ENCODE measurements at regions not wholly inside any gene's neighbourhood (a gene's known extent, or its start where the extent isn't known, plus 50 kb on each side); places are given as distances from the start of the nearest gene placed in this dataset.

DNA sequence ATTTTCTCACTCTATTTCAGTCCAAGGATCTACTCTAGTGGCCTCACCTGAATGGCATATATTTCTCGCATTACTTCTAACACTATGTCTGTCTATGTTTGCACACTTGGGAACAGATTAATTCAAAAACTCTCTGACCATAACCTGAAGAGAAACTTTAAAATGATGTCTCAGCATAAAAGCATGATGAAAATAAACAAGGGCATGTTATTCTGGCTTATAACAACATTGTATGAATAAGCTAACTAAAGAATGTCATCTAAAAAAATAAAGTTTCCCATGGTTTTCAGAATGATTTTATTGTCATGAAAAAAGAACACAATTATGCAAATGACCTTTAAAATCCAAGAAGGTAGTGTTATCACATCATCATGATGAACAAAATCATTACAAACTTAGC lies 85.5 kb upstream of the ROBO2 start:
- no peak for DNase-seq (ENCODE audit: low read depth)
- no peak overlapping the region for H3K4me3 ChIP-seq (ENCODE audit: low read depth, low read length)

DNA sequence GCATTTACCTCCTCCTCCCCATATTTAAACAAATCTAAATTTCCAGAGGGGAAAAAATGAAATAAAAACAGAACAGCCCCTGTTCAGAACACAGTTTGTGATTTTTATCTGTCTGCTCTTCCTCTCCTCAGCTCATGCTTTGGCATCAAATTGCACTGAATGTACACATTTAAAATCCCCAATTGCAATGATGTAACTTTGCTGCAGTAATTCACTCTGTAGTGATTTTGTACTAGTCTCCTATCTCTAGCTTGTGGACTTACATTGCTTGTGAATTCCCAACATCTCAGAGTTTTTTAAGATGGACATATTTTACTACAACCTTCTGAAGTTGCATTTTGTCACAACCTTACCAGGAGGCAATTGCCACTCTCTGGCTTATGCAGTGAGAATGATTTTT lies 81.6 kb upstream of the ROBO2 start:
- DNase-seq (ENCODE audit: low read depth): no peak
- no peak overlapping the region for H3K4me3 ChIP-seq (ENCODE audit: low read depth, low read length)

DNA sequence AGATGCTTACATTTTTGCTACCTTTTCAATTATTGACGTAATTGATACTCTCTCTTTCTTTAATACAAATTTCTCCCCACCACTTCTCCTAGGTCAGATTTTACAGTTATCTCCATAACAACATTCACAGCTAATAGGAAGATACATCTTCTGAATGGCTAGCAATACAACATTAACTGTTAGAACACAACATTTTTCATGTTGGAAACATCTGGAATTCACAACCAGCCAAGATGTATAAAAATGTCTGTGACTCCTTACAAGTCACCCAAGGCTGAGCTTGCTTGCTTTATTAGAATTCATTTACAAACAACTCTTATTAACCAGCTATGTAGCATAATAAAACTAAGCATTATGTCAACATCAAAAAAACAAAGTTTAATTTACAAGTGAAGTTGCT lies 81.0 kb upstream of the ROBO2 start:
- H3K4me3 ChIP-seq (ENCODE audit: low read depth, low read length): no peak overlapping the region
- no peak for DNase-seq (ENCODE audit: low read depth)

DNA sequence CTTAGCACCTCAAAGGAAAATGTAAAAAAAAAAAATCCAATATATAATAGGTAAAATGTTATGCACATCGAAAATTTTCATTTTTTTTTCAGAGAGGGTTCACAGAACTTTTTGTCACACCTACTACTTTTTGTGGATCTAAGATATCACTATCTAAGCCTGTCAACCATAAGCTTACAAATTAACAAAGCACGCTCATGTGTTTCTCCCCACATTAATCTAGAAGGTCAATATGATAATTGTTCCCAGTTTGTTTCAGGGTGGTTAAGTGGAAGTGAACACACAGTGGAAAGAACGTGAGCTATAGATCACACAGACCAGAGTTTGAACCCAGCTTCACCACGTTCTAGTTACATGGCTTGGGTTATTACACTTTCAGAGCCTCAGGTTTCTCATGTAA lies 78.6 kb upstream of the ROBO2 start:
- DNase-seq (ENCODE audit: low read depth): no peak
- no peak overlapping the region for H3K4me3 ChIP-seq (ENCODE audit: low read depth, low read length)

DNA sequence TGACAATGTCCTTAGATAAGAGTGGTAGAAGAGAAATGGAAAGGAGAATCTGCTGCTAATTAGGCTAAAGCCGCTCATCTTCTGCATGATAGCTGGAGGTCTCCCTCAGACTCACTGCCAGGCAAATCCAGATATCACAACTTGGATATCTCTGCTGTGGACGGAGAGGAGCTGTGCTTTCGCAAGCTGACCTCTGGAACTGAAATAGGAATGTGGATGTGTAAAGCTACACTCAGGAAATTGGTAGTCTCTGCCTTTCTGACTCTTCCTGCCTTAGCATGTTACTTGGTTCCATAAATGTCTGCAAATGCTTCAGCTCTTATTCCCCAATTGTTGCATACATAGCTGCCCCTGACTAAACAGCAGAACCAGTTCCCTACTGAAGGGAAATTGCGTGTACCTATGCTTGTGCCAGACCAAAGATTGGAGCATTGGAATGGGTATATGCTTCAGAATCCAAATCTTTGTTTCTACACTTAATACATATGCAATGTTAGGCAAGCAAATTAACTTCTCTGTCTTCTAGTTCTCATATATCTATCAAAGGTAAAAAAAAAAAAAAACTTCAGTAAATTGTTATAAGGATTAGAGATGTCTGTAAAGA lies 74.7 kb upstream of the ROBO2 start:
- DNase-seq (ENCODE audit: low read depth): peak; percentile 3
- H3K4me3 ChIP-seq (ENCODE audit: low read depth, low read length): no peak overlapping the region

DNA sequence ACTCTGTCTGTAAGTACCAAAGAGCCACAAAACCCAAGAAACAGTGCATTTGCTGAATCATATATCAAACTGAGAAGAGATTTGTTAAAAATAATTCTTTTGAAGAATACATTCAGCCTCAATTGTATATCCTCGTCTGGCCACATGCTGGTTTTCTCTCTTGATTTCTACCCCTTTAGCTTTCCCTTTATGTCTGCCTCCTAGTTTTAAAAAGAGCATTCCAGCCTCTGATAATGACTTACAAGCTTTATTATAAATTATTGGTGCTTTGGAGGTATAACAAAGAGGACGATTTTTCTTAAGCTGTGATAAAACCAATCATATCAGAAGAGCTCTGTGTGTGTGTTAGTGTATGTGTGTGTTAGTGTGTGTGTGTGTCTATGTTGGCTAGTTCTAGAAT lies 70.4 kb upstream of the ROBO2 start:
- no peak overlapping the region for H3K4me3 ChIP-seq (ENCODE audit: low read depth, low read length)
- no peak for DNase-seq (ENCODE audit: low read depth)

DNA sequence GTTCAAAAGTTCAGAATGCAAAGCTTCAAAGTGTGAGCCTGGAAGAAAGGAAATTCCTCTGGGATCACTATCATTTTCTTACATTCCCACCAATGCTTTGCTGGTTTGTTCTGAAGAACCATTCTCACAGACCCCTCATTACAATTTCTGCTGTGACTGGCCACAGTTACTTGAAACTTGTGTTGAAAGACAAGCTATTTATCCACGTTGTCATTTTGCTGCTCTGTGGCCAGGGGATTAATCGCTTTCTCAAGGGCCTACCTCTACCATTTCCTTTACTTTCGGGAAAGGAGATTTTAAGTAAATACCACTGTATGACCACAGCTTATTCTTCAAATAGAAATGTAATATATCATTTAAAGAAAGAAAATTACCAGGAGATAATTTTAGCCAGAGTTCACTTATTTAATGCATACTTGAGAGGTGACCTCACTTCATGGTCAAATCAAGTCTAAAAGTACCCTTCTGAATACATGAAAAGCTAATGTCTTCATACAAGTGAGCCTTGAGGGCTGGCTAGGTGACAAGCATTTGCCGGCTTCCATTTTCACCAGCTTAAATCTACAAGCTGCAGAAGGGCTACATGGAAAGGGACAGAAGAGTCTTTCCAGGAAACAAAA lies 69.8 kb upstream of the ROBO2 start:
- H3K4me3 ChIP-seq (ENCODE audit: low read depth, low read length): no peak overlapping the region
- DNase-seq (ENCODE audit: low read depth): no peak

DNA sequence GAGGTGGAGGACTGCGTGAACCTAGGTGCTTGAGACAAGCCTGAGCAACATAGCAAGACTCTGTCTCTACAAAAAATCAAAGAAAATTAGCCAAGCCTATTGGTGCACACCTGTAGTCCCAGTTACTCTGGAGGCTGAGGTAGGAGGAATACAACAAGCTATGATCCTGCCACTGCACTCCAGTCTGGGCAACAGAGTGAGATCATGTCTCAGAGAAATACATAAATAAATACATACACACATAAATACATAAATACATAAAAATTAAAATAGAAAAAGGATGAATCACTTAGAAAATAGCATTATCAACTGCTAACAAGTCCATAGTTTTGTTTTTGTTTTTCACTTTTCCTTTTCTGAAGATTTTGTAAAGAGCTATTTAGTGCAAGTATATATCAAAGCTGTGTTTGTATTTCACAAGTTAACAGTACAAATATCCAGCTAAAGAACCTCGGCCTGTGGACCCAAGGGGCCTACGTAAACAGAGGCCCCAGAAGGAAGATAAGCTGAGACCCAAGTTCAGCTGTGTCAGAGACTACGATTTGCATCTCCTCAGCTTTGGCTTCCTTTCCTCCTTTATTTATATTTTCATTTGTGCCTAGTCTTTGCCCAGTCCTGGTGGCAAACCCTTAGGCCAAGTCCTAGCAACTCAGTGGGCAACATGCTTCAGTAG lies 67.1 kb upstream of the ROBO2 start:
- no peak overlapping the region for H3K4me3 ChIP-seq (ENCODE audit: low read depth, low read length)
- DNase-seq (ENCODE audit: low read depth): no peak

DNA sequence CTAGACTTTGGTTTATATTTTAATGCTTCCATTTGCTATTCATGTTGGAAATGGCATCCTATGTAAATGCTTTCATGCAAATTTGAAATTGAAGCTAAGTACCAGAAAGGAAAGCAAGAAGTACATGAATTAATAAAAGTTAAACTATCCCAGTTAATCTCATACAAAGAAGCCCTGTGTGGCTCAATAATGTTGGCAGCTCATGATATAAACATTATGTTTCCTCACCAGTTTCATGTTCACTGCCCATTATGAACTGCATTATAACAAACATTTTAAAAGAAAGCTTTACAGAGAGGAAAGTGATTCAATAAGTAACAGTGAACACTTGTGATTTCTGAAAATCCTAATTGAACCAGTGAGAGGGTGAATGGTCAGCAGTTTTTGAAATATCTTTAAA lies 62.9 kb upstream of the ROBO2 start:
- DNase-seq (ENCODE audit: low read depth): no peak
- H3K4me3 ChIP-seq (ENCODE audit: low read depth, low read length): no peak overlapping the region

DNA sequence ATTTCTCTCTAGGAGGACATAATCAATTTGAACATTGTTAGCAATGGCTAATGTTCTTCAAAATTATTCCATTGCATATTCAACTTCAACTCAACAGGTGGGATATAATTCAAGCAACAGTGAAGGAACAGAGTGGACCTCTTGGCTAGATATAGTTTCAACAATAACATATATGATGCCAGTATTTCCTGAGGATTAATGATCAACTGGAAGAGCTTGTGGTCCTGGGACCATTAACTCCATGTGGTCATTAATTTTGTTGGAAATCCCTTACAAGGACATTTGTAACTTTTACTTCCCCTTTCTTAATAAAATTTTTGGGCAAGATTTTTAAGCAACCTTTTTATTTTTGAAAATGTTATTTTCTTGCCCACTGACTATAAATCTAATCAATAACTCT lies 54.3 kb upstream of the ROBO2 start:
- no peak overlapping the region for H3K4me3 ChIP-seq (ENCODE audit: low read depth, low read length)
- DNase-seq (ENCODE audit: low read depth): no peak

DNA sequence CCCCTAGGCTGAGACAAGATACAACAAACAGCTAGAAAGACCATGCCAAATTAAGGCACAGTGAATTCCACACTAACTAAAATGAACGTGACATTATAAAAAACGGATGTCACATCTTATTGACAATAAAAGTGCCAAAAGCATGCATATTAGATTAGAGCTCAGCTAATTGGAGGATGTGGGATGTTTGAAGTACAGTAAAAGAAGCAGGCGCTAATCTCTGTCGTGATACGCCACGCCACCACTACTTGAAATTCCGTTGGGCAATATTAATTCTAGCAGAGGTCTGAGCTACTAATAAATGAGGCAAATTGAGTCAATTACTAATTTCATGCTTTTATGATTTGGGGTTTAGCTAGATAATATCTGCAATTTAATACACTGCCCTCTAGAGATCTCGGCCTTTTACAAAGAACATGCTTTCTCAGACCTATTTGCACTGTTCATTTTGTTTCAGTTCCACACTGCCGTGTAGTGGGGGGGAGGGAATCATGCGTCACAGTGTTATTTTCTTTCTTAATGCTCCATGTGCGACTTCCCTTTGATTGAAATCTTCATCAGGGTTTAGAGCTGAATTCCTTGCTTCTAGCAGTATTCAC lies 52.9 kb upstream of the ROBO2 start:
- H3K4me3 ChIP-seq (ENCODE audit: low read depth, low read length): no peak overlapping the region
- no peak for DNase-seq (ENCODE audit: low read depth)

All from skeletal muscle cell (primary cell).